GM13976 (cell line): ENCODE measurements at regions not wholly inside any gene's neighbourhood (a gene's known extent, or its start where the extent isn't known, plus 50 kb on each side); places are given as distances from the start of the nearest gene placed in this dataset.

Experiments
- DNase-seq: peaks from one replicate; pipeline ENCODE4 v3.0.0; 2012; ENCODE audit warnings: low spot score
- in situ Hi-C: fragments of 300-500 bp; cut with MboI; formaldehyde crosslinking; loops from one replicate; pipeline ENCODE4 v1.12.0; 2022; ENCODE audit warnings: low sequenced_read_pairs, mixed read lengths, inconsistent platforms; ENCODE audit not compliant: unreplicated experiment
- TF ChIP-seq, protein P1 (sequence below): IDR thresholded peaks from 2 replicates; pipeline ENCODE4 v1.5.1; 2012; ENCODE audit warnings: borderline replicate concordance, mild to moderate bottlenecking; ENCODE audit not compliant: insufficient read depth; ENCODE audit errors: extremely low read depth, missing control alignments, control extremely low read depth

DNA sequence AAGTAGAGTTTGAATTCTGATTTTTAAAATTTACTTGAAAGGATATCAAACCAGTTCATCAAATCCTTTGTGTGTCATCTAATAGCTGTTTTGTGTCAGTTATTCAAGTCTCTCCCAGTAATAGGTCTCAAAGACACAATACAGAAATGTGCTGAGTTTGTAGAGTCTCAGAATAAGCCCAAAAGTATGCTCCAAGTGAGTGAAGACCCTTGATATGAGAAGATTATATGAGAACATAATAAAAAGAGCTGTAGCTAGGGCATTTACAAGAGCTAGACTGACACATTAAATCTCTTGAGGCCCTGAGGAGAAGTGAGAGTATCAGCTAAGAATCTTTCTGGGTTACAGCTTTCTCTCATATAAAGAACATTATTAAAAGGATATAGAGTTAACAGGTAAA is 721.0 kb upstream of the ARRDC3 start:
- in situ Hi-C loops, result no loop called here
- no peak for DNase-seq
- TF ChIP-seq, protein P1, sequence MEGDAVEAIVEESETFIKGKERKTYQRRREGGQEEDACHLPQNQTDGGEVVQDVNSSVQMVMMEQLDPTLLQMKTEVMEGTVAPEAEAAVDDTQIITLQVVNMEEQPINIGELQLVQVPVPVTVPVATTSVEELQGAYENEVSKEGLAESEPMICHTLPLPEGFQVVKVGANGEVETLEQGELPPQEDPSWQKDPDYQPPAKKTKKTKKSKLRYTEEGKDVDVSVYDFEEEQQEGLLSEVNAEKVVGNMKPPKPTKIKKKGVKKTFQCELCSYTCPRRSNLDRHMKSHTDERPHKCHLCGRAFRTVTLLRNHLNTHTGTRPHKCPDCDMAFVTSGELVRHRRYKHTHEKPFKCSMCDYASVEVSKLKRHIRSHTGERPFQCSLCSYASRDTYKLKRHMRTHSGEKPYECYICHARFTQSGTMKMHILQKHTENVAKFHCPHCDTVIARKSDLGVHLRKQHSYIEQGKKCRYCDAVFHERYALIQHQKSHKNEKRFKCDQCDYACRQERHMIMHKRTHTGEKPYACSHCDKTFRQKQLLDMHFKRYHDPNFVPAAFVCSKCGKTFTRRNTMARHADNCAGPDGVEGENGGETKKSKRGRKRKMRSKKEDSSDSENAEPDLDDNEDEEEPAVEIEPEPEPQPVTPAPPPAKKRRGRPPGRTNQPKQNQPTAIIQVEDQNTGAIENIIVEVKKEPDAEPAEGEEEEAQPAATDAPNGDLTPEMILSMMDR, result no peak

DNA sequence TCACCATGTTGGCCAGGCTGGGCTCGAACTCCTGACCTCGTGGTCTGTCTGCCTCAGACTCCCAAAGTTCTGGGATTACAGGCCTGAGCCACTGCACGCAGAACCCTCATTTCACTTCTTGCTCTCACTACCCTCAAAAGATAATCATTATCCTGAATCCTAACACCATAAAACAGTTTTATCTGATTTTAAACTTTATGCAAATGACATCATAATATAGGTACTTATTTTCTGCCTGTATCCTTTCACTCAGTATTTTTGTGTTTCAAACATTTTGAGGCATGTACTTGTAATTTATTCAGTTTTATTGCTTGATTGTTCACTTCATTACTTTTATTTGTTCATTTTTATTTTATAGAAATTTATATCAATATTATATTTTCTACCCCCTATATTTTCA is 719.2 kb upstream of the ARRDC3 start:
- in situ Hi-C loops, result no loop called here
- TF ChIP-seq, protein P1, result no peak
- DNase-seq, result no peak

DNA sequence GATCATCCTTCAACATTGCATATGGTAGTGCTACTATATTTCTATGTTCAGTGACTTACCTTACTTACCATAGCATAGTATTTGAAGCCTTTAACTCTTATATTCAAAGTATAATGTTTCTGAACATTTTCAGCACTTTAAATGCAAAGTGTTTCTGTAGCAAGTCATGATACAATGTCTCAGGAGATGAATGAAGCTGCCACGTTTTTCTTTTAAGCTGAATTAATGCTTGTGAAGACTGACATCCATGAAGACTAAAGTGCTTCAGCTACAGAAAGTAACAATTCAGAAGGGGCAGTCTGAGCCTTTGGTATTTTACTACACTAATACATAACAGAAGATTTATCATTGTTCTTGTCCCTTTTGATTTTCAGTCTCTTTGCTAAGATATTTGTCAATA is 709.1 kb upstream of the ARRDC3 start:
- in situ Hi-C loops, result no loop called here
- TF ChIP-seq, protein P1, result no peak
- DNase-seq, result no peak

DNA sequence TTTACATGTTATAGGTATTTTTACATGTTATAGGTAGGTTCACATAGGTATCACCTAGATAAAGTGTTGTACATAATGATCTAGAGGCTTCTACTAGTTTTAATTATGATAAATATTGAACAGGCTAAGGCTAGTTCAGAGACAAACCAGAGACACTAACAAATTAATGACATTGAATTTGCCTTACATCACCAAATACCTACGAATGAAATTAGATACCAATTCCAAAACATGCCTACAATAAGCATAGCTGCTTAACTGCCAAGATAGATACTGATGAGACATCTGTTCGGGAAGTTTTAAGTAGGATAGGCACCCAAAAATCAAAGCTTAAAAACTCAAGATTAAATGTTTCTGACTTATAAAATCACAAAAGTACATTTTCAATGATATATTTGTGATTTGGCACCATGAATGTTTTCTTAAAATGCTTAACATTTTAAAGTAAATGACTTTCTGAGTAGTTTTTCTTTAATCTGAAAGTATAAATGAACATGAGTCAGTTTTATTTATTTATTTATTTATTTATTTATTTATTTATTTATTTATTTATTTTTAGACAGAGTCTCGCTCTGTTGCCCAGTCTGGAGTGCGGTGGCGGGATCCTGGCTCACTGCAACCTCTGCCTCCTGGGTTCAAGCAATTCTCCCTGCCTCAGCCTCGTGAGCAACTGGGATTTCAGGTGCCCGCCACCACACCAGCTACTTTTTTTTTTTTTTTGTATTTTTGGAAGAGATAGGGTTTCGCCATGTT is 703.1 kb upstream of the ARRDC3 start:
- in situ Hi-C loops, result no loop called here
- no peak for DNase-seq
- TF ChIP-seq, protein P1, result no peak

DNA sequence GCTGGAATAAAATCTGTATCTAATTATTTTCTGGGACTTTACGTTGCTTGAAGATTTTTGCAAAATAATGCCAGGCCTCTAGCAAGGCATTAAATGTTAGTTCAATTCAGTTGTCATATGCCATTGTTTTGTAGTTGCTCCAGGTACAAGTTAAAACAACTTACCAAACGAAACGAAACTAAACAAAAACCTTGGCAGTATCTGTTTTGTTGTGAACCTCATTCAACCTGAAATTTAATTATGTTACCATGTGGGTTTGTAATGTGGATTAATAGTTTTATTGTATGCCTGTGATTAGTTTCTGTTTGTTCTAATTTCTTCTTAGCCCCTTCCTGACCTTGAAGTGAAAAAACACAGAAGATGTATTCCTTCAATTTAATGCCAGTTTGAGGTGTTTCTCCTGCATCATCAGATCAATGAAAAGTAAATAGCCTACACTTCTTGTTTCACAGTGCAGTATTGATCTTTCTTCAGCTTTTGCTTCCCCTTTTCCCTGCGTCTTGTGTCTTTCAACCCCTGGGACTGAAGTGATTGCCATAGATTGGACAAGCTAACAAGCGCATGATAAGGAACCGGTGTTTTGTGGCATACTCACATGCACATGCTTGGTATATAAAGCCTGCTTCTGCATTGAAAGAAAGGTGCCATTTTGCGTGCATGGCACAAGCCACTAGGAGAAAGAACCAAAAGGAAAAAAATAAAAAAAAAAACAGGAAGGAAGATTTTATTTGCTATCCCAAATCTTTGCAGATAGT is 699.0 kb upstream of the ARRDC3 start:
- no peak for DNase-seq
- in situ Hi-C loops, result no loop called here
- TF ChIP-seq, protein P1, result no peak

DNA sequence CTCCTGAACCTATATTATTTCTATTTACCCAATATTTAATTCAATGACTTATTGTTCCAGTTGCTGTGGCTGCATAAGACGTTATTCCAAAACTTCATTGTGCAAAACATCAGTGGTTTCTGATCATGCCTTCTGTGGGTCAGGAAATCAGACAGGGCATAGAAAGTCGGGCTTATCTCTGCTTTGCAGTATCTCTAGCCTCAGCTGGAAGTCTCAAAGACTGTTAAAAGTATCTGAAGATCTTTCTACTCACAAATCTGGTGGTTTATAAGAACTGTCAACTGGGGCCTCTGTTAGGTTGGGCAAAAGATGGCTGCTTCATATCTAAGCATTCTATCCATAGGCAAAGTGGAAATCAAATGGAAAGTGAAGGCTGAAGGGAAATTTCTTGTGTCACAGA is 687.7 kb upstream of the ARRDC3 start:
- in situ Hi-C loops, result no loop called here
- no peak for DNase-seq
- TF ChIP-seq, protein P1, result no peak
